HCT116 (cell line): ENCODE measurements at regions not wholly inside any gene's neighbourhood (a gene's known extent, or its start where the extent isn't known, plus 50 kb on each side); places are given as distances from the start of the nearest gene placed in this dataset.

Experiments used
- ATAC-seq: fragments of 200-7000 bp; cut with Tn5 transposase; 2 replicates; pipeline ENCODE4 v1.9.1; 2020; ENCODE audit warnings: mild to moderate bottlenecking, moderate library complexity
- BruUV-seq: library from RNA; stranded (reverse); fragments of 400-500 nt; replicated peaks from 2 replicates; lab custom pipeline; 2021; lab: Mats Ljungman, UMichigan
- CTCF ChIA-PET: fragments of 300-600 bp; sonication (Branson Sonifier 250); formaldehyde crosslinking; loops from one replicate; lab custom pipeline; 2021; ENCODE audit warnings: antibody characterized with exemption; lab: Charles Lee
- POLR2A ChIA-PET: fragments of 300-600, 350-600 bp; sonication (Branson Sonifier 250); formaldehyde crosslinking; loops from one replicate; lab custom pipeline; 2021; ENCODE audit warnings: antibody characterized with exemption; lab: Charles Lee
- RAD21 ChIA-PET, 2 experiments: fragments of 300-600 bp; sonication (Branson Sonifier 250); formaldehyde crosslinking; loops; one replicate each; lab custom pipeline; 2023; ENCODE audit warnings: low total read pairs in 2 of 2; ENCODE audit not compliant: uncharacterized antibody in 2 of 2, unreplicated experiment in 2 of 2, low non-redundant PET in 1 of 2; lab: Charles Lee
- DNase-seq: peaks from one replicate; pipeline ENCODE4 v3.0.0-alpha.2; 2010; ENCODE audit warnings: low read depth, low spot score
- H2AFZ ChIP-seq: fragments of 200-600 bp; shearing (Covaris generic), sonication (generic); 2 replicates; pipeline ENCODE4 v1.6.1; 2017; ENCODE audit warnings: low read depth, mixed run types, mixed read lengths, antibody characterized with exemption, low read length; ENCODE audit not compliant: poor library complexity, severe bottlenecking
- H3K27ac ChIP-seq: 2 replicates; pipeline ENCODE4 v1.5.1; 2012; ENCODE audit warnings: low read depth, low read length
- H3K27me3 ChIP-seq: fragments of 200-600 bp; sonication (generic); 2 replicates; pipeline ENCODE4 v1.6.1; 2016; ENCODE audit warnings: mixed run types, low read length, mixed read lengths; ENCODE audit not compliant: insufficient read depth
- H3K36me3 ChIP-seq, 2 experiments: fragments of 200-500 bp in 1 of 2; fragments of 200-600 bp in 1 of 2; sonication (Bioruptor generic) in 1 of 2; sonication (generic) in 1 of 2; 2 replicates each; pipeline versions ENCODE4 v1.5.1 to v1.6.1; 2014 to 2016; ENCODE audit warnings: low read length in 2 of 2, inconsistent platforms in 1 of 2, mixed read lengths in 1 of 2, mixed run types in 1 of 2; ENCODE audit not compliant: insufficient read depth in 2 of 2, control insufficient read depth in 1 of 2
- H3K4me1 ChIP-seq, 2 experiments: fragments of 200-600 bp in 1 of 2; sonication (generic) in 1 of 2; 2 replicates each; pipeline versions ENCODE4 v1.5.1 to v1.6.1; 2012 to 2017; ENCODE audit warnings: low read length in 2 of 2, inconsistent platforms in 1 of 2, mild to moderate bottlenecking in 1 of 2, mixed read lengths in 1 of 2, mixed run types in 1 of 2, moderate library complexity in 1 of 2; ENCODE audit not compliant: insufficient read depth in 2 of 2, control insufficient read depth in 1 of 2
- H3K4me2 ChIP-seq: fragments of 200-600 bp; sonication (generic); 2 replicates; pipeline ENCODE4 v1.6.1; 2017; ENCODE audit warnings: mixed run types, low read length, mixed read lengths
- H3K4me3 ChIP-seq, 2 experiments: fragments of 200-600 bp in 1 of 2; sonication (generic) in 1 of 2; replicated peaks in 1 of 2; 2 replicates each; pipeline ENCODE4 v1.5.1; 2011 to 2016; ENCODE audit warnings: low read length in 2 of 2, control low read depth in 1 of 2, low read depth in 1 of 2, mild to moderate bottlenecking in 1 of 2, mixed read lengths in 1 of 2, mixed run types in 1 of 2
- H3K79me2 ChIP-seq: fragments of 200-600 bp; sonication (generic); 2 replicates; pipeline ENCODE4 v1.6.1; 2017; ENCODE audit warnings: mild to moderate bottlenecking, mixed run types, low read length, moderate library complexity, mixed read lengths; ENCODE audit not compliant: insufficient read depth
- H3K9ac ChIP-seq: fragments of 200-600 bp; sonication (generic); 2 replicates; pipeline ENCODE4 v1.6.1; 2016; ENCODE audit warnings: low read length, mixed read lengths
- H3K9me2 ChIP-seq: fragments of 200-600 bp; sonication (generic), shearing (Covaris generic); 2 replicates; pipeline ENCODE4 v1.6.1; 2017; ENCODE audit warnings: mixed run types, mild to moderate bottlenecking, moderate library complexity; ENCODE audit not compliant: insufficient read depth
- H3K9me3 ChIP-seq, 2 experiments: fragments of 200-500 bp in 1 of 2; fragments of 200-600 bp in 1 of 2; sonication (Bioruptor generic) in 1 of 2; sonication (generic) in 1 of 2; 2 replicates each; pipeline ENCODE4 v1.6.1; 2014 to 2017; ENCODE audit warnings: low read length in 2 of 2, mixed read lengths in 2 of 2, inconsistent platforms in 1 of 2, low read depth in 1 of 2, mild to moderate bottlenecking in 1 of 2, mixed run types in 1 of 2, moderate library complexity in 1 of 2; ENCODE audit not compliant: control insufficient read depth in 1 of 2, insufficient read depth in 1 of 2
- H4K20me1 ChIP-seq: fragments of 200-600 bp; sonication (generic), shearing (Covaris generic); 2 replicates; pipeline ENCODE4 v1.6.1; 2017; ENCODE audit warnings: mixed run types, mild to moderate bottlenecking, moderate library complexity; ENCODE audit not compliant: insufficient read depth
- ATF3 ChIP-seq: IDR thresholded peaks from 2 replicates; pipeline ENCODE4 v1.6.1; 2012
- CBX3 ChIP-seq: IDR thresholded peaks from 2 replicates; pipeline ENCODE4 v1.6.1; 2012; ENCODE audit warnings: low read depth
- EGR1 ChIP-seq: IDR thresholded peaks from 2 replicates; pipeline ENCODE4 v1.6.1; 2012; ENCODE audit warnings: low read depth
- FOSL1 ChIP-seq: IDR thresholded peaks from 2 replicates; pipeline ENCODE4 v1.6.1; 2012; ENCODE audit warnings: low read depth
- MAX ChIP-seq: IDR thresholded peaks from 2 replicates; pipeline ENCODE4 v1.6.1; 2012
- POLR2A ChIP-seq: IDR thresholded peaks from 2 replicates; pipeline ENCODE4 v1.7.0; 2011; ENCODE audit warnings: borderline replicate concordance; ENCODE audit not compliant: insufficient read depth, insufficient read length; ENCODE audit errors: extremely low read depth
- POLR2AphosphoS5 ChIP-seq: IDR thresholded peaks from 2 replicates; pipeline ENCODE4 v1.6.1; 2011; ENCODE audit warnings: mild to moderate bottlenecking, low read depth, low read length, moderate library complexity
- RAD21 ChIP-seq: IDR thresholded peaks from 2 replicates; pipeline ENCODE4 v1.6.1; 2012; ENCODE audit warnings: low read depth, mild to moderate bottlenecking
- REST ChIP-seq: IDR thresholded peaks from 2 replicates; pipeline ENCODE4 v1.6.1; 2012; ENCODE audit warnings: low read depth
- SIN3A ChIP-seq: IDR thresholded peaks from 2 replicates; pipeline ENCODE4 v1.6.1; 2012; ENCODE audit warnings: low read depth
- TCF7L2 ChIP-seq: IDR thresholded peaks from 2 replicates; pipeline ENCODE4 v1.7.0; 2011; ENCODE audit warnings: borderline replicate concordance, inconsistent platforms; ENCODE audit not compliant: insufficient read depth, insufficient read length; ENCODE audit errors: extremely low read depth
- YY1 ChIP-seq: IDR thresholded peaks from 2 replicates; pipeline ENCODE4 v1.6.1; 2011; ENCODE audit warnings: low read length, low read depth, moderate library complexity, mild to moderate bottlenecking; ENCODE audit not compliant: insufficient replicate concordance; ENCODE audit errors: extremely low read depth
- ZBTB33 ChIP-seq: IDR thresholded peaks from 2 replicates; pipeline ENCODE4 v1.6.1; 2011; ENCODE audit warnings: mild to moderate bottlenecking, low read length, moderate library complexity; ENCODE audit not compliant: insufficient replicate concordance; ENCODE audit errors: extremely low read depth
- intact Hi-C: fragments of 100-400 bp; cut with micrococcal nuclease; formaldehyde crosslinking; loops from 2 replicates; pipeline ENCODE4 v1.10.0; 2022

GRCh38 chr12:74286254-74286653, 251.4 kb upstream of the ATXN7L3B start:
- DNase-seq (no peak), ATAC-seq (no peak)
- Histone ChIP-seq H3K36me3 (no peaks in the 10 kb centered on the region), H3K9ac (no peak overlapping the region), H3K9me2 (no peaks in the 10 kb centered on the region), H3K27me3 (no peaks in the 10 kb centered on the region), H4K20me1 (no peaks in the 10 kb centered on the region), H3K4me2 (no peak overlapping the region), H2AFZ (no peak overlapping the region), H3K27ac (no peak overlapping the region), H3K4me3 (no peak overlapping the region), H3K9me3 (no peaks in the 10 kb centered on the region), H3K79me2 (no peaks in the 10 kb centered on the region), H3K4me1 (no peaks in the 10 kb centered on the region)
- CTCF ChIA-PET: no interaction called here
- no TSS peak for BruUV-seq
- TF ChIP-seq YY1: no peak
- TF ChIP-seq REST: no peak
- TF ChIP-seq POLR2AphosphoS5: no peak
- no peak for TF ChIP-seq POLR2A
- TF ChIP-seq EGR1: no peak
- no peak for TF ChIP-seq CBX3
- no peak for TF ChIP-seq FOSL1
- TF ChIP-seq TCF7L2: no peak
- no peak for TF ChIP-seq SIN3A
- no peak for TF ChIP-seq ZBTB33
- TF ChIP-seq ATF3: no peak
- TF ChIP-seq MAX: no peak
- TF ChIP-seq RAD21: no peak
- RAD21 ChIA-PET: no interaction called here
- intact Hi-C loops: no loop called here
- POLR2A ChIA-PET: no interaction called here
